ENCODE measurements at regions not wholly inside any gene's neighbourhood (a gene's known extent, or its start where the extent isn't known, plus 50 kb on each side); places are given as distances from the start of the nearest gene placed in this dataset.

DNA sequence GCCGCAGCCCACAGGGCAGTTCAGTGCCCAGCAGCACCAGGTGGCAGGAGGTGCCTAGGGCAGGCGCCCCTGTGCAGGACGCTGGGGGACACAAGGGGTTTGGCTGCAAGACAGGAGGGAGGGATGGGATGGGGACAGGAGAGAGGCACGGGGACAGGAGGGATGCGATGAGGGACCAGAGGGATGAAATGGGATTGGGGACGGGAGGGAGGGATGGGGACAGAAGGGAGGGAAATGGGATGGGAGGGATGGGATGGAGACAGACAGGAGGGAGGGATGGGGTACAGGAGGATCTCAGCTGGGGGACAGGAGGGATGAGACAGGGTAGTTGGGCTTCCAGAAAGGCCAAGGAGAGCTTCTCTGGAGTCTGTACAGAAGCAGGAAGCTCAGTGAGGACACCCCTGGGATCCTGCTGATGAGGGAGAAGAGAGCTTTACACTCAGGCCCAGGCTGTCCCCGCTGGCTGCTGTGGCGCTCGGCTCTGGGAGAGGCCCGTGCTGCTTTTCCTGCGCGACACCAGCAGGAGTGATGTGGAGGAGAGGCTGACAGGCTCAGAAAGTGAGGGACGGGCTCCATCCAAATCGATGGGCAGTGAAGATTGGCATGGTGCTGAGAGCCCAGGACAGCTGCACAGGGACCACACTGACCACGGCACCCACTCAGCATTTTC lies 400.8 kb downstream of the SMOC2 start:
- TF ChIP-seq CTCF (IDR thresholded peaks at IDR 0.05) (no peak), POLR2A (IDR thresholded peaks at IDR 0.05) (no peak)
